Gastrocnemius medialis (tissue), 4 donors: ENCODE measurements at regions not wholly inside any gene's neighbourhood (a gene's known extent, or its start where the extent isn't known, plus 50 kb on each side); places are given as distances from the start of the nearest gene placed in this dataset.

Experiments
- ATAC-seq, 2 donors: fragments of 150-250 bp; one replicate each; pipeline ENCODE4 v1.9.1; 2016
- DNase-seq, 2 donors: peaks; one replicate each; pipeline ENCODE4 v3.0.0-alpha.2; 2019
- H3K27ac ChIP-seq, 4 donors: fragments of 200-600 bp; sonication (generic); 1 replicate in 1 of 4; 2 replicates in 3 of 4; pipeline ENCODE4 v1.5.1; 2016 to 2018; ENCODE audit warnings: mild to moderate bottlenecking in 2 of 4, moderate library complexity in 1 of 4
- H3K27me3 ChIP-seq, 3 donors: fragments of 200-600 bp; sonication (generic) in 2 of 3; 1 replicate in 1 of 3; 2 replicates in 2 of 3; pipeline versions ENCODE4 v1.5.1 to v1.6.0; 2016 to 2019; ENCODE audit warnings: mild to moderate bottlenecking in 1 of 3, moderate library complexity in 1 of 3
- H3K36me3 ChIP-seq, 2 donors: fragments of 200-600 bp; sonication (generic) in 1 of 2; one replicate each; pipeline ENCODE4 v1.5.1; 2017 to 2018
- H3K4me1 ChIP-seq, 2 donors: fragments of 200-600 bp; sonication (generic) in 1 of 2; one replicate each; pipeline ENCODE4 v1.5.1; 2016 to 2017; ENCODE audit warnings: mild to moderate bottlenecking in 2 of 2
- H3K4me3 ChIP-seq, 4 donors: fragments of 200-600 bp; sonication (generic) in 3 of 4; 1 replicate in 1 of 4; 2 replicates in 3 of 4; pipeline ENCODE4 v1.5.1; 2016 to 2019; ENCODE audit warnings: mild to moderate bottlenecking in 2 of 4
- H3K9me3 ChIP-seq, 3 donors: fragments of 200-600 bp; sonication (generic) in 2 of 3; 1 replicate in 1 of 3; 2 replicates in 2 of 3; pipeline ENCODE4 v1.5.1; 2016 to 2019
- POLR2A ChIP-seq, 2 donors: fragments of 450-650 bp; IDR thresholded peaks; one replicate each; pipeline ENCODE4 v1.6.1; 2017; ENCODE audit warnings: antibody characterized with exemption in 2 of 2, mild to moderate bottlenecking in 2 of 2, moderate library complexity in 2 of 2
- in situ Hi-C, 4 donors: fragments of 200-750 bp; cut with MboI; loops; one replicate each; pipeline versions ENCODE4 v1.15.0 to v1.8.0; 2017; ENCODE audit warnings: low sequenced_read_pairs in 4 of 4
- intact Hi-C: fragments of 100-400 bp; cut with DNase I; formaldehyde crosslinking; loops from one replicate; pipeline ENCODE4 v1.15.1; 2023; ENCODE audit warnings: low total_unique reads
- TF ChIP-seq, protein P1 (sequence below), 5 experiments: fragments of 450-650 bp in 3 of 5; fragments of 200-600 bp in 2 of 5; sonication (generic) in 2 of 5; IDR thresholded peaks in 4 of 5; conservative IDR thresholded peaks in 1 of 5; 1 replicate in 4 of 5; 2 replicates in 1 of 5; pipeline ENCODE4 v1.5.1; 2016 to 2019; ENCODE audit warnings: antibody characterized with exemption in 5 of 5, mild to moderate bottlenecking in 3 of 5, moderate library complexity in 3 of 5

DNA sequence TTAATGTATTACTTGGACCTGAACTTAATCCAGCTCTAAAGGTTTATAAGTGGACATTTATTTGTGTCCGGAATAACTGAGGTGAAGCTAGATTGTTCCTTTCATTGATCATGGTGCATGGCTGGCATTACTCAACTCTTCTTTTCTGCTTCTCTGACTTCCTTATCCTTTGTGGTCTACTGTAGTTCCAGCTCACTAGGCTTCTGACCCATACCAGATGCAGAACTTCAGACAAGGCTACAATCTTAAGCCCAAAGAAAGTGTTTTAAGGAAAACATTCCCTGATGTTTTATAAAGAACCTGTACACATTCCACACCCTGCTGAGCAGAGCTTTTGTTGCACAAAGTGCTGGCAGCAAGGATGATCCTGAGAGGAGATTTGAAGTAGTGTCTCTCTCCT, 250.8 kb upstream of the TGFBR2 start:
- H3K27ac ChIP-seq, result no peak overlapping the region
- H3K36me3 ChIP-seq, result no peaks in the 10 kb centered on the region
- H3K9me3 ChIP-seq, result no peaks in the 10 kb centered on the region
- H3K4me3 ChIP-seq, result no peak overlapping the region
- intact Hi-C loops (no loop called here), in situ Hi-C loops (no loop called here)
- DNase-seq (no peak), ATAC-seq (no peak)
- TF ChIP-seq, protein P1, sequence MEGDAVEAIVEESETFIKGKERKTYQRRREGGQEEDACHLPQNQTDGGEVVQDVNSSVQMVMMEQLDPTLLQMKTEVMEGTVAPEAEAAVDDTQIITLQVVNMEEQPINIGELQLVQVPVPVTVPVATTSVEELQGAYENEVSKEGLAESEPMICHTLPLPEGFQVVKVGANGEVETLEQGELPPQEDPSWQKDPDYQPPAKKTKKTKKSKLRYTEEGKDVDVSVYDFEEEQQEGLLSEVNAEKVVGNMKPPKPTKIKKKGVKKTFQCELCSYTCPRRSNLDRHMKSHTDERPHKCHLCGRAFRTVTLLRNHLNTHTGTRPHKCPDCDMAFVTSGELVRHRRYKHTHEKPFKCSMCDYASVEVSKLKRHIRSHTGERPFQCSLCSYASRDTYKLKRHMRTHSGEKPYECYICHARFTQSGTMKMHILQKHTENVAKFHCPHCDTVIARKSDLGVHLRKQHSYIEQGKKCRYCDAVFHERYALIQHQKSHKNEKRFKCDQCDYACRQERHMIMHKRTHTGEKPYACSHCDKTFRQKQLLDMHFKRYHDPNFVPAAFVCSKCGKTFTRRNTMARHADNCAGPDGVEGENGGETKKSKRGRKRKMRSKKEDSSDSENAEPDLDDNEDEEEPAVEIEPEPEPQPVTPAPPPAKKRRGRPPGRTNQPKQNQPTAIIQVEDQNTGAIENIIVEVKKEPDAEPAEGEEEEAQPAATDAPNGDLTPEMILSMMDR (IDR thresholded peaks at IDR 0.05 in 4 of 5, conservative IDR thresholded peaks at IDR 0.05 in 1 of 5), result no peak
- TF ChIP-seq POLR2A (IDR thresholded peaks at IDR 0.05), result no peak
- no peaks in the 10 kb centered on the region for H3K27me3 ChIP-seq
- peaks cover 21 to 34% of the 10 kb centered on the region in 2 donors for H3K4me1 ChIP-seq

DNA sequence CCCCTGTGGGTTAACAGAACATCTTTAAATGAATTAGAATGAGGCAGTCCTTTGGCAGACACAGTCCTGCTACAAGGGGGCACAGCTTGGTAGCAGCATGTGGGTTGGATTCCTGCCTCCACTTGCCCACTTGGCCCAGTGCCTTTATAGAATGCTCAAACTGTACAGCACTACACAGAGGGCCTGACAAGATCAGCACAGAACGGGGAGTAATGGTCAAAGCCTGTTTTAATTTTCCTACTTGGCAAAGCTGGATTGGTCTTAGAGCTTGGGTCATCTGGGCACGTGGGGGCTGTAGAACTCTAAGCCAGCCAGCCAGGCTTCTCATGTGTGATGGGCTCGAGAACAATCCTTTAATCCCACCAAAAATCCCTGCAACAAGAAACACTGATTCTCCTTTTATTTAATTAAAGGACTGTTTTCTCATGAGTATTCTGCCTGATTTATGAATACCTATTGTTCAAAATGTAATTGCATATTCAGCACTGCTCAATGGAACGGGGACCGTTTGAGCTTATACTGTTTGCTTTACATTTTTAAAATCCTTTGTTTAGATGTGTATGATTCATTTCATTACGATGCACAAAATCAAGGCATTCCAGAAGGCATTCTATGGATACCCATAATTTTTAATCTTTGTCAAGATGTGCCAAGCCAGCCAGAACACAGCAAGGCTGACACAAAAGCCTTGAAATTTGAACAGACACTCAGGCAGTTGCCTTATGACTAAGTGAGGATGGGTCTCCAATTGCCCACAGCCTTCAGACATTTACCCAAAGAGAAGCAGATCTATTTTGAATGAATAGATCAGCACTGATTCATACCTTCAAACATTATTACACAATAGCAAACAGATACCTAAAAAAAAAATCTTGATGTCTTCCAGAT, 249.3 kb upstream of the TGFBR2 start:
- in situ Hi-C loops, result no loop called here
- DNase-seq (no peak), ATAC-seq (no peak)
- no peak for TF ChIP-seq POLR2A (IDR thresholded peaks at IDR 0.05)
- TF ChIP-seq, protein P1 (IDR thresholded peaks at IDR 0.05 in 4 of 5, conservative IDR thresholded peaks at IDR 0.05 in 1 of 5), result no peak
- intact Hi-C loops, result no loop called here
- no peaks in the 10 kb centered on the region for H3K9me3 ChIP-seq
- H3K27me3 ChIP-seq, result no peaks in the 10 kb centered on the region
- peaks cover 21 to 34% of the 10 kb centered on the region in 2 donors for H3K4me1 ChIP-seq
- H3K27ac ChIP-seq, result no peak overlapping the region
- no peaks in the 10 kb centered on the region for H3K36me3 ChIP-seq
- no peak overlapping the region for H3K4me3 ChIP-seq

GRCh38 chr3:30357897-30358296, 248.5 kb upstream of the TGFBR2 start:
- in situ Hi-C loops, result no loop called here

GRCh38 chr3:30358871-30359270, 247.5 kb upstream of the TGFBR2 start:
- no peak overlapping the region for H3K4me3 ChIP-seq
- DNase-seq (no peak), ATAC-seq (no peak)
- H3K9me3 ChIP-seq, result no peaks in the 10 kb centered on the region
- peaks cover 16 to 21% of the 10 kb centered on the region in 2 donors for H3K4me1 ChIP-seq
- intact Hi-C loops, result no loop called here
- H3K27ac ChIP-seq, result no peak overlapping the region
- no peak for TF ChIP-seq POLR2A (IDR thresholded peaks at IDR 0.05)
- TF ChIP-seq, protein P1 (IDR thresholded peaks at IDR 0.05 in 4 of 5, conservative IDR thresholded peaks at IDR 0.05 in 1 of 5), result no peak
- no peaks in the 10 kb centered on the region for H3K36me3 ChIP-seq
- in situ Hi-C loops, result no loop called here
- H3K27me3 ChIP-seq, result no peaks in the 10 kb centered on the region

More at GRCh38 chr3:30357897-30358296, 248.5 kb upstream of the TGFBR2 start:
- no peaks in the 10 kb centered on the region for H3K36me3 ChIP-seq
- peaks cover 21 to 29% of the 10 kb centered on the region in 2 donors for H3K4me1 ChIP-seq
- H3K9me3 ChIP-seq, result no peaks in the 10 kb centered on the region
- no peaks in the 10 kb centered on the region for H3K27me3 ChIP-seq
- no peak for TF ChIP-seq POLR2A (IDR thresholded peaks at IDR 0.05)
- TF ChIP-seq, protein P1 (IDR thresholded peaks at IDR 0.05 in 4 of 5, conservative IDR thresholded peaks at IDR 0.05 in 1 of 5), result no peak
- no peak overlapping the region for H3K27ac ChIP-seq
- intact Hi-C loops, result no loop called here
- no peak for DNase-seq
- ATAC-seq, result no peak
- no peak overlapping the region for H3K4me3 ChIP-seq
